Brain microvascular endothelial cell (primary cell): ENCODE measurements at regions not wholly inside any gene's neighbourhood (a gene's known extent, or its start where the extent isn't known, plus 50 kb on each side); places are given as distances from the start of the nearest gene placed in this dataset.

Experiments
- DNase-seq: peaks from one replicate; pipeline ENCODE4 v3.0.0-alpha.2; 2020
- H3K27ac ChIP-seq: fragments of 250-450 bp; sonication (Bioruptor Pico); 2 replicates; pipeline ENCODE4 v1.5.1; 2020; ENCODE audit warnings: mild to moderate bottlenecking, moderate library complexity
- H3K27me3 ChIP-seq: fragments of 250-450 bp; sonication (Bioruptor Pico); replicated peaks from 2 replicates; pipeline ENCODE4 v1.5.1; 2020; ENCODE audit warnings: mild to moderate bottlenecking
- H3K36me3 ChIP-seq: fragments of 250-450 bp; sonication (Bioruptor Pico); replicated peaks from 2 replicates; pipeline ENCODE4 v1.5.1; 2020; ENCODE audit warnings: mild to moderate bottlenecking
- H3K4me3 ChIP-seq: 2 replicates; pipeline ENCODE4 v1.5.1; 2011; ENCODE audit warnings: low read depth, mild to moderate bottlenecking, control low read depth, low read length, moderate library complexity
- in situ Hi-C: cut with HindIII; loops from 2 replicates; pipeline ENCODE4 v1.10.0; 2017; ENCODE audit warnings: low sequenced_read_pairs, low pct_ligation_motif_present
- TF ChIP-seq, protein P1 (sequence below): IDR thresholded peaks from 2 replicates; pipeline ENCODE4 v1.5.1; 2011; ENCODE audit warnings: low read depth, mild to moderate bottlenecking, moderate library complexity, low read length, control low read depth, inconsistent platforms; ENCODE audit errors: missing control alignments

DNA sequence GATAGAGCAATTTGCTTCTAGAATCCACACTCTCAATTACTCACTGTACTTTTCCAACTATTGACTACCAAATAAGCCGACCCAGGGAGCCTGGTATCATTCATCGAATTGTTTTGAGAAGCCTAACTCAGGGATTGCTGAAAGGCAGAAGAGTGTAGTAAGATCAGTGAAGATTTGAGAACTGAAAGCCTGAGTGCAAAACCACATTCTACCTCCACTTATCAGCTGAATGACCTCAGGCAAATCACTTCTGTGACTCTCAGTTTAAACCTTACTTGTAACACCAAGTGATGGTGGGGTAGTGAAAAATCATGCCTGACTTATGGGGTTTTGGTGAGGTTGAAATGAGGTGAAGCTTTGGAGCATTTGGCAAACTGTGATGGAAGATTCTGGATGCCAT lies 126.1 kb upstream of the MAX start:
- no peak overlapping the region for H3K27ac ChIP-seq
- no peaks in the 10 kb centered on the region for H3K27me3 ChIP-seq
- no peak overlapping the region for H3K4me3 ChIP-seq
- H3K36me3 ChIP-seq: no peaks in the 10 kb centered on the region
- TF ChIP-seq, protein P1, sequence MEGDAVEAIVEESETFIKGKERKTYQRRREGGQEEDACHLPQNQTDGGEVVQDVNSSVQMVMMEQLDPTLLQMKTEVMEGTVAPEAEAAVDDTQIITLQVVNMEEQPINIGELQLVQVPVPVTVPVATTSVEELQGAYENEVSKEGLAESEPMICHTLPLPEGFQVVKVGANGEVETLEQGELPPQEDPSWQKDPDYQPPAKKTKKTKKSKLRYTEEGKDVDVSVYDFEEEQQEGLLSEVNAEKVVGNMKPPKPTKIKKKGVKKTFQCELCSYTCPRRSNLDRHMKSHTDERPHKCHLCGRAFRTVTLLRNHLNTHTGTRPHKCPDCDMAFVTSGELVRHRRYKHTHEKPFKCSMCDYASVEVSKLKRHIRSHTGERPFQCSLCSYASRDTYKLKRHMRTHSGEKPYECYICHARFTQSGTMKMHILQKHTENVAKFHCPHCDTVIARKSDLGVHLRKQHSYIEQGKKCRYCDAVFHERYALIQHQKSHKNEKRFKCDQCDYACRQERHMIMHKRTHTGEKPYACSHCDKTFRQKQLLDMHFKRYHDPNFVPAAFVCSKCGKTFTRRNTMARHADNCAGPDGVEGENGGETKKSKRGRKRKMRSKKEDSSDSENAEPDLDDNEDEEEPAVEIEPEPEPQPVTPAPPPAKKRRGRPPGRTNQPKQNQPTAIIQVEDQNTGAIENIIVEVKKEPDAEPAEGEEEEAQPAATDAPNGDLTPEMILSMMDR: no peak
- in situ Hi-C loops: no loop called here
- DNase-seq: no peak

DNA sequence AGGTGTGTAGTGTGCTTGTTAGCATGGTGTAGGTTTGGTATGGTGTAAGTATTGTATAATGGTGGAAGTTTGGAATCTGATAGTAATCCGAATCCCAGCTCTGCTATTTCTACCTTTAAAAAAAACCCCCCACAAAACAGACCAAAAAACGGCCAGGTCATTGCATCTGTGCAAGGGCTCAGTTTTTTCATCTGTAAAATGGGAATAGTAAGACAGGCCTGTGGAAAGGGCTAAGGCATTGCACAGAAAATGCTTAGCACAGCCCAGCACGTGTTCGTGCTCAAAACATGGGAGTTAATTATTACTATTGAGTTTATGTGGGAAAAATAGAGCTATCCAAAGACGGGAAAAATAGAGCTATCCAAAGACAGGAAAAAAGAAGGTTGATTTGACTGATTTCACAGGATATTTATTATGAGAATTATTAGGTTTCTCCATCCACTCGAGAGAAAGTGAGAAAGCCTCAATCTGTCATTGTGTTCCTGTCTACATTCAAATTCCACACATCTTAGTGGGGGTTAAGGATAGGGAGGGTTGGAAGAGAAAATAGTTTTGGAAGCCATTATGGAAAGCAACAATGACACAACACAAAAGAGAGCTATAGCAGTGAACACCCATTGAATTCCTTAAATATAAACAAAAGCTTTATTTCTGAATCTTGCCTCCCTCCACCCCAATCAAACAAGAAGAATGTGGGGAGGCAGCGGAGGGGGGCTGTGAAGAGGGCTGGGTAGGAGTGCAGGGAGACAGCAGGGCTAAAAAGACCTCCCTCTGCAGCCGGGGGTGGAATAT lies 126.8 kb upstream of the MAX start:
- no peak overlapping the region for H3K4me3 ChIP-seq
- no peaks in the 10 kb centered on the region for H3K27me3 ChIP-seq
- H3K27ac ChIP-seq: peak overlapping the region; percentile 78
- no peaks in the 10 kb centered on the region for H3K36me3 ChIP-seq
- TF ChIP-seq, protein P1: no peak
- no peak for DNase-seq
- in situ Hi-C loops: no loop called here

DNA sequence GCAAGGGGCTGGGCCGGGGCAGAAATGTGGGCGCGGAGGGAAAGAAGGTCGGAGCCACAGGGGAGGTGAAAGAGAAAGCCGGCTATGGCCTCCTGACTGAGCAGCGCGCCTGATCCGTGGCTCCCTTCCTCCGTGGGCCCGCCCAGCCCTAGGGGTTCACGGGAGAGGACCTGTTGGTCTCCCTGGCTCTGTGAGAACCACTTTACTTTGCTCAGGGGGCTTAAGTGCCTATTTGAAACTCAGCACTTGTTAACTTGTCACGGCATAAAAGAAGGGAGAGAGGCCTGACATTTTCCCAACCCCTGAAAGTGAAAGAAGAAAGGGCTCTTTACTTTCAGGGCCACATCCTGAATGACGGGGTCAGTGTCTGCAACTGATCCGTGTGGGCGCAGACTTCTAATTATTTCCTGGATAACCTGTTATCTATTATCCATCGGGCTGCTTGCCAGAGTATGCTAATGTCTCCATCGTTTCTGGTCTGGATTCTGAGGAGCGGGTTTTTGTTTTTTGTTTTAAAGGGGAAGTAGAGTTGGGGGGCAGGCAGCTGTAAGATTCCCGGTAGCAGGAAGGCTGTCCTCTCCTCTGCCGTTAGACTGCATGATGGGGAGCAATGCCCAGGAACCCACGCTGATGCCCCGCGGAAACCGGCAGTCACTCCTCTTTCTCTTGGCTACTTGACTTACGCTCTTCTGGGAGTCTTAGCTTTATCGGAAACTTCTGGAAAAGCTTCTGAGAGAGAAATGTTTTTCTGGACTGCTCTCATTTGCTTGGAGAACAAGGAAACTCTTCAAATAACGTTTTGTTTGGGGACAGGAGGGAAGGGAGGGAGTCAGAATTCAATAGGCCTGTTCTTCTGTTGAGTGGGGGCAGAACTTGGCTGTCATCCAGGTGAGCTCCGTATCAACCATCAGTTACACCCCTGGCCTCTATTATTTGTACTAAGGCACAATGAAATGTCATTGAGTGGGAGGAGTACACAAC lies 127.7 kb upstream of the MAX start:
- TF ChIP-seq, protein P1: no peak
- Histone ChIP-seq H3K27me3 (no peaks in the 10 kb centered on the region), H3K4me3 (peak overlapping the region; percentile 33), H3K27ac (peak overlapping the region; percentile 78), H3K36me3 (no peaks in the 10 kb centered on the region)
- DNase-seq: no peak
- in situ Hi-C loops: no loop called here

DNA sequence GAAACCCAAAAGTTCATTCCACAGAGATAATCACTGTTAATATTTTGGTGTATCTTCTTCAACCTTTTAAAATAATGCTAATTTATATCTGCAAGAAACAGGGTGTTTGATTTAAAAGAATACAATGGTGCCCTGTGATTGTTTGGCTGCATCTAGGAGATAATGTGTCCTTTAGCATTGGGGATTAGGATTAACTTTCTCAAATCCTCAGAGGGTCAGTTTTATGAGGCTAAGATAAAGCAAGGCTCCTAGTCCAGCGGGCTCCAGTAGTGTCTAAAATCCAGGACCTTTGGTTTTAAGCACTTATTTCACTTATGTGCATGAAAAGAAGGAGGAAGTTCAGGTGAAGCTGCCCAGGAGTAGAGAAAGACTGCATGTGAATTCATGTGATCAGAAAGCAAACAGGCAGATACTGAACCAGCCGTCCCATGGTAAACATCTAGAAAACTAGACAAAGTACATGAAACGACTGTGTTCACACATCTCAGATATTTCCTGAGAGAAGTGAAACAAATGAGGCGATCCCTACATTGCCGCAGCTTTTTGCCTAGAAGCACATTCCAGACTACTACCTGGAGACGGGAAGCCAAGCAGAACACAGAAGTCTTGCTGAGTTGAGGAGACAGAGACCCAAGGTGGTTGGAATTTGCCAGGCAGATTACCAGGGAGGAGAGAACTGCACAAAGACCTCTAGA lies 129.1 kb upstream of the MAX start:
- no peaks in the 10 kb centered on the region for H3K36me3 ChIP-seq
- no peak for DNase-seq
- H3K27me3 ChIP-seq: no peaks in the 10 kb centered on the region
- TF ChIP-seq, protein P1: no peak
- no peak overlapping the region for H3K4me3 ChIP-seq
- no peak overlapping the region for H3K27ac ChIP-seq
- in situ Hi-C loops: no loop called here

DNA sequence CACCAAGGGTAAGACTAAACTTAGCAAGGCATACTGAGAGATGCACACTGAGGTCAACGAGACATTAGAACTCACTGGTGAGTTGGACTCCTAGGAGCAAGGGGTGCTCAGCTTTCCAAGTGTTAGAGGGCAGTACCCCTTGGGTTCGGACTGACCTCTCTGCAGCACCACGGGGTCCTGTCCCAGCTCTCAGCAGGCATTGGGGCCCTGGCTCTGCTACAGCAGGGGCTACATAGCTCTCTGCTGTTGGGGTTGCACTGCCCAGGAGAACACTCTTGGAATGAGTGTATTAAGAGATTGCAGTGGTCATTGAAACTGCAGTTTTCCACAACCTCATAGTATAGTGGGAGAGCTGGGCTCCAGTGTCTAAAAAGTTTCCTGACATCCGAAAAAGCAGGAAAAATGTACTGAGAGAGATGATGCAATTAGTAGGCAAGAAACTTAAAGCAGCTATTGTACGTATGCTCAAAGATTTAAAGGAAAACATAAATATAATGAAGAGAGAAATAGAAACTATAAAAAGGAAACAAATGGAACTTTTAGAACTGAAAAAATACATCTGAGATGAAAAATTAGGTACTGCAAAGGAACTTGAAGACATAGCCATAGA lies 132.5 kb upstream of the MAX start:
- TF ChIP-seq, protein P1: no peak
- no peak for DNase-seq
- H3K27ac ChIP-seq: no peak overlapping the region
- no peaks in the 10 kb centered on the region for H3K27me3 ChIP-seq
- in situ Hi-C loops: no loop called here
- no peak overlapping the region for H3K4me3 ChIP-seq
- no peaks in the 10 kb centered on the region for H3K36me3 ChIP-seq
